Dermis microvascular lymphatic vessel endothelial cell (primary cell): ENCODE measurements at regions not wholly inside any gene's neighbourhood (a gene's known extent, or its start where the extent isn't known, plus 50 kb on each side); places are given as distances from the start of the nearest gene placed in this dataset.

Experiments used
- DNase-seq, 2 donors: peaks; one replicate each; pipeline versions ENCODE4 v3.0.0 to v3.0.0-alpha.2; 2010; ENCODE audit warnings: low read depth in 2 of 2

DNA sequence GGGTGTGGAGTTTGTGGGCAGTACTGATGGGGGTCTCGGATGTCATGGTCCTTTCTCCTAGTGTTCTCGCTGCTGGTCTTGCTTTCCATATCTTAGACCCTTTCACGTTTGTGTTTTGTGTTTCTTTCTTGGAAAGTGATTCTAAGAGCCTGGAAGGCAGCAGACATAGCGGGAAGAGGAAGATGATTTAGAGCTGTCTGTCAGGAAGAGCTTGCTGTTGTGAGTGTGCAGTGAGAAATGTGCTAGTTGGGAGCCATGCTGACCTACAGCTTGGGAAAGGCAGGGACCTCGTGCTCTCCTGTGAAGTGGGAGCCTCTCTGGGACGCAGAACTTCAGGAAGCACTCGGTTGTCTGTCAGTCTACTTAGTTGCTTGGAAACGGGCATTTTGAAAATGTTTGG lies 122.2 kb downstream of the ZNF518B start:
- DNase-seq: no peak

DNA sequence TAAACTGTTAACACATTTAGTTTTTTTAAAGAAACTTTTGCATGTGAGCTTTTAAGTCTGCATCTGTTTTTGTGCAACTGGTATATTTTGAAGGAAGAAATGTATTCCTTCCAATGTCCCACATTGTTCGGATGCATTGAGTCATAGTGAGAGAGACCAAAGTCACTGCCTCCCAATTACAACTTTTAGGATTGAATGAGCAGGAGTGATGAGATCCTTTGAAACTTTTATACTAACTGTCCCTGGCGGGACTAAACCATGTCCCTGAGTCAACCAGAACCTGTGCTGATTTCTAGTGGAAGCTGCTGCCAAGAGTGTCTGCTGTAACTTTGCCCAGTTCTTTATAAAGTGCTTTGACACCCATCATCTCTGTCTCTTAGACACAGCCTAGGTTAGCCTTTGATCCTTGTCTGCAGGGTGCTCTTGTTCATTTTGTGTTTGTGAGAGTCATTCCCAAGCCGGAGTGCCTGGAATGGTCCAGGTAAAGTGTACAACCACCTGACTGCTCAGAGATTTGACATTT lies 122.7 kb downstream of the ZNF518B start:
- DNase-seq: no peak

DNA sequence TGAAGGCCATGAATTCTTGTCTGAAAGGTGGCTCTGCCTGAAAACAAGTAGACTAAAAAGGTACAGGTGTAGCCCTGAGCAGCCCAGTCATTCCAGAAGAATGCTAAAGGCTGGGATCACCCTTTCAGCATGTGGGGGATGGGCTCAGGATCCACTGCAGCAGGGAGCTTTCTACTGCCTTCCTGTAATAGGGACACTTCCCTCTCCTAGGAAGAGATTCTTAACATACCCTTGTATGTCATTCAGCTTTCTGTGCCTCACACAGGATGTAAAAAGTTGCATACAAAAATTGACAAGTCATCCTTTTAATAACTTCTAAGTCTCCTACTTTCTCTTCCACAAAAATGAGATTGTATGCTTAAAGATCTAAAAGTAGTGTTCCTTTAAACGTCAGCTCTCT lies 123.3 kb downstream of the ZNF518B start:
- DNase-seq: no peak

DNA sequence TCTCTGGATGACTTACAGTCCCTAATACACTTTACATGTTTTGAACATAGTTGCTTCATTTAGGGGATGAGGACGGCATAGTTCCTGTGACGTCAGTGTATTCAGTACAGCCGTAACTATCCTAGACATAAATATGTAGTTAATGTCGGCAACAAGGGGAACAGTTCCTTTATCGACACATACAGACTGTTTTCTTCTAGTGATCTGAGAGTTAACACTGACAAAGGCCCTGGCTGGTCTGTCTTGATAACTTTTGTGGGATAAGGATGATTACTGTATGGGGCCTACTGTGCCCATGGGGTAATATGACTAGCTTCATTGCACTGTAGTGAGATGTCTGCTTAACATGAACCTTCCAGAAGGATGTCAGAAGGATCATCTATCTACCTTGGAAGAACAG lies 131.2 kb downstream of the ZNF518B start:
- no peak for DNase-seq

DNA sequence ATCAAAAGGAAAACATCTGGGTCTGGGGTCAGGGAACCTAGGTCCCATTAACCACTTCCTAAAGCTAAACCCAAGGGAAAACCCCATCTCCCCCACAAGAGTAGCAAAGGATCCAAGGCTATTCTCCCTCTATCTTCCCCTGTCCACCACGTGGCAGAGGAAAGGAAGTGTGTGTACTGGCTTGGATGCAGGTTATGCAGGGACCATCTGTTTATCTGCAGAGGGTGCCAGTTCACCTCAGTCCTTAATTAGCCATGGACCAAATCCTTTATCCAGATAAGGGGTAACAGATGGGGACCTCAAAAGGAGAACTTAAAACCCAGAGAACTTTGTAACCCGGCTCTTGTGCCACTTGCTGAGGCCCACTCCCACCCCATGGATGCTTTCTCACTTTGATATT lies 135.3 kb downstream of the ZNF518B start:
- no peak for DNase-seq

DNA sequence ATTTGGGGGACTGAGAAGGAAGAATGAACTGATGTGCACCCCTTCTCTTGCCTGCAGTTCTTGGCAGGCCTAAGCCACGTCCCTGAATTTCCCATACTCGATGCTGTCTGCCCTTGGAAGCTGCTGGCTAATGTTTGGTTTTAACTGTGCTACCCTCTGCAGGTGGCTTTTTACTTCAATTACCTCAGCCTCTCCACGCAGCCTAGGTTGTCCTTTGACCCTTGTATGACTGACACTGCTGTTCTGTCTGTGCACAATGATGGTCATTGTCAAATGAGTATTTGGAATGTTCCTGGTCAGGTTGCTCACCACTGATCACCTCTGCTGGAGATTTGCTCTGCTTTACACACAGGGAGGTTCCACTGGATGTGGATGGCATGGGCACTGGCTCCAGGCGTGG lies 137.1 kb downstream of the ZNF518B start:
- no peak for DNase-seq

DNA sequence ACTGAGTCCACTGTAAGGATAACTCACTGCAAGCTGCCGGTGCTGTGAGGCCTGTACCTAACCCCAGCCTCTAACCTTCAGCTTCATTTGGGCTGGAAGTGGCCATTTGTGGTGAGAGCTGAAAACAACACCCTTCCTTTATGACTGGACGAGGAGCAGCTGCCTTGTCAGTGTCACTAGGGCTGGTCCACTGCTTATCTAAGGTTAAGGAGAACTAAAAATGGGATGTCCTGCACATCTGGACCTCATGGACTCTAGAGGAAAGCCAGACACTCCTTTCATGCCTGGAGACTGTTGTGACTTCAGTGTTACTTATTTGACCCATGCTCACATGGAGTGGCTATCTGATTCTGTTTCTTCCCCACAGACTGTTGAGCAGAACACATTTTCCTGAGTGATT lies 139.9 kb downstream of the ZNF518B start:
- DNase-seq: no peak

DNA sequence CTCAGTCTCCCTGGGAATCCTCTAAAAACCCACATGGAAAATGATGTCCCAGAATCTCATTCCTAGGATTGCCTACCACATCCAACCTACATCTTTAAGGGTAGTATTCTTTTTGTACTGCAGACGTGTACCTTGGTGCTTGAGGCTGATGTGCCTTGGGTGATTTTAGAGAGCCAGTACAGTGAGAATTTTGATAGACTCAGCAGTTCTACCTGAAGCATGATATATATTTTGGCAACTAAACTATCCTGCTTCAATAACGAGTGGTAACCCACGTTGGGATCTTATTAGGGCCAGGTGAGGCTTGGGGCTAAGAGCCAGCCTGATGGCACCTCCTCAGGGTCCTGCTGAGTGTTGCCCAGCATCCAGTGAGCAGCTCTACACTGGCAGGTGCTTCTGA lies 140.4 kb downstream of the ZNF518B start:
- DNase-seq: no peak

DNA sequence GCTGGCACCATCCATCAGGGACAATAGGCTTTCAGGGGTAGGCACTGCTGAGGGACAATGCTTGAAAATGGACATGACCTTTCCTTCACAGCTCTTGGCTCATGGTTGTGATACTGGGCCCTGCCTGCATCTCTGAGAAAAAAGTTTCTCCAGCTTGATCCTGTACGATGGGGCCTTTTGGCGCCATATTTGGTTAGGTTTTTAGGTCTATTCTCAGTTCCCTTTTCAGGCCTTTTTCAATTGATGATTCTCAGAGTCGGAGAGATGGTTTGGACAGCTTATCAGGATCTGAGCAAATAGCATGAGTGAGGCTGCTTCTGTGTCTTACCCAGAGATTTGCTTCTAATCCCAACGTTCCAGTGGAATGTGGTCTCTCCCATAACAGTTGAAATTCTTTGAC lies 141.6 kb downstream of the ZNF518B start:
- no peak for DNase-seq

DNA sequence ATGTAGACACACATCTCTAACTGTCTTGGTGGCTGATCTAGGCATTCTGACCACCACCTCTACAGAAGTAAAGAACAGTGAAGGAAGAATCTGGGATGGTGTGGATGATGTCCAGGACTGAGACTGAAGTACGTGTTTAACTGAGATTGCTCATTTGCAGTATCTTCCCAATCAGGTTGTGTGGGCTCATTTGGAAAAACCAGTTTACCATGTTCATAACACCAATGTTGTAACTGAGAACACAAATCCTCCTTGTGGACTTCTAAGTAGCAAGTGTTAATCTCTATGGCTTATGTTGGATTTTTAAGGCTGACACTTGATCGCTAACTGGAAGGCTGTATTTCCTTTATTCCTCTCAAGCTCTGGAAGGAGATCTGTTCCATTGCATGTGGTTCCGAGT lies 144.7 kb downstream of the ZNF518B start:
- DNase-seq: no peak

DNA sequence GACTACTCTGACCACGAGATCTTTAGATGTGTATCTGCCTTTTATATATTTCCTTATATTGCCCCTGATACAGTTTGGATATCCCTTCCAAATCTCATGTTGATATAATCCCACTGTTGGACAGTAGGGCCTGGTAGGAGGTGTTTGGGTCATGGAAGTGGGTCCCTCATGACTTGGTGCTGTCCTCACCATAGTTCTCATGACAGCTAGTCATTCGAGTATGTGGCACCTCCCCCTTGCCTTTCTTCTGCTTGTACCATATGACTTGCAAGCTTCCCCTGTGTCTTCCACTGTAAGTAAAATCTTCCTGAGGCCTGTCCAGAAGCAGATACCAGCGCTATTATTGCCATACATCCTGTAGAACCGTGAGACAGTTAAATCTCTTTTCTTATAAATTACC lies 145.3 kb downstream of the ZNF518B start:
- DNase-seq: no peak

DNA sequence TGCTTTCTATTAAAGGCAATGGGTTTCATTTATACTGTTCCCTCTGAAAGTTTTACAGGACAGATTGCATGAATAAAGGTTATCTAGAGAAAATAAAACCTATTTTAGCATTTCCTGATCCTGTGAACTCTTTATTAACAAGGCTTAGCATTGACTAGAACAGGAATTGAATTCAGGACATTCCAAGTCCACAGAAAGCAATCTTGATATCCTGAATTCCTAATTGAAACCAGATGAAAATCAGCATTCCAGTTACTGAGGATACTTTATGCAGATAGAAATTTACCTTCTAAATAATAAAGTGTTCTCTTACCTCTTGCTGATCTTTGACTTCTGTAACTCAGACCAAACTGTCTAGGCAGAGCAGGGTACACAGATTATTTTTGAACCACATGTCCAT lies 151.4 kb downstream of the ZNF518B start:
- no peak for DNase-seq

DNA sequence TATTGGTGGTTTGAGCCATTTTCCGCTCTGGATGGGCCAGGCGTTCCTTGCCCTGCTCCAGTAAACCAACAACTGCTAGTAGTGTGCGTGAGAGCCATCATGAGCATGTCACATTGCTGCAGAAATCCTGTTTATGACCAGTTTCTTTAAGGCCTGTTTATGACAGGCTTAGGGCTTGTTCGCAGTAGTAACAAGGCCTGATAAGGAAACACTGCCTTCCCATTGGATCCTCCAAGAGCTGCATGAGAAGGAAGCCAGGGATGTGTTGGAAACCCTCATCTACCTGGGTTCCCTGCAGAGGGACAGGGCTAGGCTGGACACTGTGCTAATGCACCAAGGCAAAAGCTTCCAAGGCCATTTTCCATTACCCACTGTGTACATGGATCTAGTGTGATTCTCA lies 153.9 kb downstream of the ZNF518B start:
- no peak for DNase-seq

DNA sequence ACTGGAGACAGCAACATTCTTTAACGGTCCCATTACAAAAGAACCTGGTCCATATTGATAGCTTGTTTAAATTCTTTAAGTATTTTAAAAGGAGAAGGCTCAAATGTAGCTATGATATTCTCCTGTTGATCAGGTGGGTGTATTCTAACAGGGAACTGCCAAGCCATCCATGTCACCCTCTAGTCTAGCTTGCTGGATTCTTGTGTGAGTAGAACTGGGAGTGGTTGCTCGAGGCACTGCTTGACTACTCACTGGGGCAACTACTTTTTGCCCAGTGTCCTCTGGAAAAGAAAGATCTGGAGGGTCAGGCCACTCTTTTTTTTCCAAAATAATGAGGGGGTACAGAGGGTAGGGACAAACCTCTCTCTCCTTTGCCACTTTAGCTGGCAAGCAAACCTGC lies 155.1 kb downstream of the ZNF518B start:
- no peak for DNase-seq

DNA sequence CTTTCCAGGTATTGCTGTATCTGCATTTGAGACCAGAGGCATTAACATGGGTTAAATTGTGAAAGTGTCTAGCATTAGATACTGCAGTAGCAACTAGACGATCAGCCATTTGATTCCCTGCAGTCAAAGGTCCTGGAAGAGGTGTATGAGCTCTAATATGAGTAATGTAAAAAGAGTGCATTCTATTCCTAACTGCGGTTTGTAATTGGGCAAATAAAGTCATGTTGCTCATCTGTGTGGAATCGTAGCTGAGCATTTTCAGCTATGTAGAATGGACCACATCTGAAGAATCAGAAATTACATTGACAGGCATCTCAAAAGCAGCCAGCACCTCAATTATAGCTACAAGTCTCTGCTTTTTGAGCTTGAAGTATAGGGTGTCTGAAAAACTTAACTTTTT lies 157.6 kb downstream of the ZNF518B start:
- DNase-seq: no peak

DNA sequence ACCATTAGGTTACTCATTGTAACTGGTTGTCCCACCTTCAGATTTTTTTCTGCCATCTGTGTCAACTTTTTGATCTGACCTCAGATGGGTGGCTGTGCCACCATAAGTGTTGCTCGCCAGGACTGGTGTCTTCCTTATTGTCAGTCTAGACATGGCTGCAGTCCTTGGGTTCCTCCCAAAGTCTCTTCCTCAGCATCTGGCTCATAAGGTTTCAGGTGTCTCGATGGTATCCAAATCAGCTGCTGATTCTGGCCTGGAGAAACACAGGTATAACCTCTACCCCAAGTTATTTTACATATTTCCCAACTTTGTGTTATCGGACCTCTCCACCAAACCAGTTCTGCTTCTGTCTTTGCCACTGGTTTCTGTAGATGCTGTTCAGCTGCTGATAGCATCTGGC lies 158.5 kb downstream of the ZNF518B start:
- no peak for DNase-seq

DNA sequence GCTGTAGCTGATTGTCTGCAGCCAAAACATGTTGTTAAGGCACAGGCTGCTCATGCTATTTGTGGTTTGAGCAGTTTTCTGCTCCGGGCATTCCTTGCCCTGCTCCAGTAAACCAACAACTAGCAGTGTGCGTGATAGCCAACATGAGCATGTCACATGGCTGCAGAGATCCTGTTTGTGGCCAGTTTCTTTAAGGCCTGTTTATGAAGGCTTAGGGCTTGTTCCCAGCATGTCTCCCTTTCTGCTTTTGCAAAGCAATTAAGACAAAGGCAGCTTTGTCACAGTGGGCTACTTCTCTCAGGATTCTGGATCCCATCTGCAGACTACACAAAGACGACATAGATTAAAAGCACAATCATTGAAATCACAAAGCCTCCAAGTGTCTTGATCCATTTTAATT lies 160.5 kb downstream of the ZNF518B start:
- no peak for DNase-seq

DNA sequence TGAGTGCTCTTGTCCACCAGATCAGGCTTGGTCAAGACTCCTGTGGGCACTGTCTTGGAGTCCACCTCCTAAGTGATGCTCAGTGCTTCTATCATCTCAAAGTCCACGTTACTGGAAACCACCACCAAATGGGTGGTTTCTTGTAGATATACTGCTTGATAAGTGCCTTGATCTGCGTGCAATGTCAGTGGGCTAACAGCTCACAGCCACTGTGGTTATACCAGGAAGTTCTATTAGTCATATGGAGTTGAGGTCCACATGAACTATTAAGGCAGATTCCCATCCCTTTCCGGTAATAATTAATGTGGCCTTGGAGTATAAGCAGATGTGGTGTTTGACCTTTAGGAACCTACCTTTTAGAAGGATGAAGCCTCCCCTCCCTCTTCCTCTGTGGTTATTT lies 161.9 kb downstream of the ZNF518B start:
- DNase-seq: no peak

DNA sequence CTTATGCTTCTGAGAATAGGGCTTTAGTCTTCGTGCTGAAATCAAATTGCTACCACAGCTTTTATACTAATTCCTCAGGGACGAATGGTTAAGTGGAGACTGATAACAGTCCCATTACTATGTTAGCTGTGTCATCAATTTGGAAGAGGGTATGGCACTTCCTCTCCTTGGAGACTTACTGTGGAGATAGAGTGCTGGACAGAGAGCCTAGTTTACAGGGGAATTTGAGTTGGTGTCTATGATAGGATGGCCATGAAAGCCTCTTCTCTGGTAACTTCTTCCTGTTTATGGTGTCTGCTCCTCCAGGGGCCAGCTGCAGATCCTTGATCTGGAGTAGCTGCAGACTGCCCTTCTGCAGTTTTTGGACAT lies 167.7 kb downstream of the ZNF518B start:
- DNase-seq: no peak

DNA sequence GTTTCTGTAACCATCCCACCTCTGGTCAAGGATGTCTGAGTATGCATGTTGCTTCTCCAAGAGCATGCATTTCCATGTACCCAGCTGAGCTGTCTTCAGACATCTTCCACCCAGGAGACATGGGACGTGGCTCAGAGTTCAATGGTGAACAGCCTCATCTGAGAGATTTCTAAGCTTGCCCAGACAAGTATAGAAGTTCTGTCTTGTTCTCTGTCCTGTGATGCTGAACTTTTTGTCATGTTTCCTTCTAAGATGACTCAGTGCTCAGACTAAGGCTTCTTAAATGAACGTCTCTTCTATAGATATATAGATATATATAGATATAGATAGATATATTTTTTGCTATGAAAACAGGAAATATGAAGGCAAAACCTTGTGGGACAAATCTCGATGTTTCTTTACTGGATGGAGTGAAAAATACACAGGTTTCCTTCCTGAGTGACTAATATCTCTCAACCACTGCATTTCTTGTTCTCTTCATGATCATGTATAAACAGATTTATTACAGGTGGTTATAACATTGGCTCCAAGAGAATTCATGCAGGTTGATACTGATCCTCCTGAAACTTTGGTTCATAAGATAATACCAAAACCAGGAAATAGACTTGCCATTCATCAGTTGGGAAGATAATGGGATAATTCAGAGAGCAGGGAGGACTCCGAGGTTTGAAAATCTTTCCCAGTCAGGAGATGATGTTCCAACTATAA lies 168.2 kb downstream of the ZNF518B start:
- DNase-seq: no peak

DNA sequence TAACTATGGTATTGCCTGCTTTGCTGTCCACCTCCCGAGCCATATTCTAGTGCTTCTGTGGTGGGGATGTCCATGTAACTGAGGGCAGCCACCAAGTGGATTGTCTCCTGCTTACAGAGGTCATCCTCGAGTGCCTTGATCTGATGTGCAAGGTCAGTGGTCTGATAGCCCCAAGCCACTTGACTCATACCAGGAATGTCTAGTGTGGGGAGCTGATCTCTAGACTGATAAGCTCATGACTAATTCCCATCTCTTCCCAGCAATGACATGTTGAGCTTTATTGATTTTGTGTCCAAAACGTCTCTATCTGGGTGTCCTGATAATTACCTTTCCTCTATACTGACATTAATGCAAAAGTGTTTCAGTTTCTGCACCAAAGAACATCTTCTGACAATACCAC lies 168.4 kb upstream of the WDR1 start:
- DNase-seq: no peak

DNA sequence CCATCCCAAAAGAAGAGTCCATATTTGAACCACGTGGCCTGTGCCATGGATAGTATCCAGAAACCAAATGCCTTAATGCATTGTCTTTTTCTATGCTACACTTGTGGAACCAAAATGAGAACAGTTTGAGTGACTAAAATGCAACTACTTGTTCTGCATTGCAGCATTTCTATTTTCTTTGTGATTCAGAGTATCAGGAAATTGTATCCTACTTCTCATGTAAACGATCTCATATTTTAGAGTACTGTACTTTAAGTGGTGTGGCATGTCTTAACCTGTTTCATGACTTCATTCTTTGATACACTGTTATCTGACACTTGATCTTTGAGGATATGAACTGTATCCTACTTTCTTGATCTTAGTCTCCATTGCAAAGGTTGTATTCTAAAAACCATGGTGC lies 167.2 kb upstream of the WDR1 start:
- DNase-seq: no peak

DNA sequence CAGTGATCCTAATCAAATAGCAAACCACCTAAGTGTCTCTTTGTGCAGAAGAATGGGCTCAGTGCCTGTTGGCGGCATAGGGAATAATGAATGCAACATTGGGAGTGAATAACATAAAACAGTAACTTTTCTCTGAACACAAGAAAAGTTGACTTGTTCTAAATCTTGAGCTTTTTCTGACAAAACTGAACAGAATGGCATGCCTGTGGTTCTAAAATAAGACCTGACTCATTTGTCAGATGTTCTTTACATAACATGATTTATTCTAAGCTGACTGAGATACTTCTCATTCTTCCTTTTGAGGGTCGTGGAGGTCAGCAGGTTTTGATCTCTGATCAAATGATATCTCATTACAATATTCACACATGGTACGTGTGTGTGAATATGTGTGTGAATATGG lies 165.4 kb upstream of the WDR1 start:
- no peak for DNase-seq

DNA sequence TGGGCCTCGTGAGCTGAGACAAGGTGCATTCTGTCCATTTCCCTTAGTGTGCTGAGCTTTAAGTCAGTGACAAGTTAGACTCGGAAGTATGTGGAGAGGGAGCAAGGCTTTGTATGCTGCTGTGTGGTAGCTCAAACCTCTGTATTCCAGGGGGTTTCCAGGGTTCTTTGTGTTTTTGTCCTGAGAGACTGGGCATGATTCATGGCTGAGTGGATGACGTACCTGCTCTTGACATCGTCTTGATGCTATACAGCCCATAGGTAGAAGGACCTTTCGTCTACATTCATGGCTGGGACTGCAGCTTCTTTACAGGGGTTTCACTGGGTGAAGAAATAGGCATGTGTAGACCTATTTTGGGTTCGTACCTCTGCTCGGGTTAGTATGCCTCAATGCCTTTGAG lies 162.7 kb upstream of the WDR1 start:
- no peak for DNase-seq
